HG03520 (cell line): ENCODE measurements at regions not wholly inside any gene's neighbourhood (a gene's known extent, or its start where the extent isn't known, plus 50 kb on each side); places are given as distances from the start of the nearest gene placed in this dataset.

ENCODE experiments used
- ATAC-seq: cut with Tn5 transposase; IDR thresholded peaks from one replicate; pipeline ENCODE4 v1.9.1; 2021; ENCODE audit warnings: mild to moderate bottlenecking, moderate library complexity; ENCODE audit not compliant: unreplicated experiment

- ATAC-seq, result no peak
Observed at GRCh38 chr14:30482276-30482675, 76.7 kb upstream of the G2E3 start.

- ATAC-seq, result no peak
Observed at GRCh38 chr14:30484201-30484600, 74.8 kb upstream of the G2E3 start.

- ATAC-seq, result no peak
Observed at GRCh38 chr14:30484976-30485375, 74.0 kb upstream of the G2E3 start.

- no peak for ATAC-seq
Observed at GRCh38 chr14:30496852-30497251, 62.1 kb upstream of the G2E3 start.

GRCh38 chr14:30499358-30499757 lies 59.6 kb upstream of the G2E3 start:
- no peak for ATAC-seq

GRCh38 chr14:30500222-30500621 lies 58.7 kb upstream of the G2E3 start:
- no peak for ATAC-seq

- no peak for ATAC-seq
Observed at GRCh38 chr14:30507209-30507608, 51.7 kb upstream of the G2E3 start.
